ENCODE measurements at regions not wholly inside any gene's neighbourhood (a gene's known extent, or its start where the extent isn't known, plus 50 kb on each side); places are given as distances from the start of the nearest gene placed in this dataset.

- DNase-seq (ENCODE audit: extremely low read depth, low read depth): no peak
- TF ChIP-seq CTCF (IDR thresholded peaks at IDR 0.05; ENCODE audit: low read depth, low read length, missing control alignments): no peak
- H3K4me3 ChIP-seq (replicated peaks; ENCODE audit: low read depth, low read length): no peak overlapping the region
Observed at GRCh38 chr2:128395640-128396499, 77.2 kb upstream of the HS6ST1 start.

GRCh38 chr2:128396500-128396891 is 77.8 kb upstream of the HS6ST1 start:
- no peak for TF ChIP-seq CTCF (IDR thresholded peaks at IDR 0.05; ENCODE audit: low read depth, low read length, missing control alignments)
- H3K4me3 ChIP-seq (replicated peaks; ENCODE audit: low read depth, low read length): no peak overlapping the region
- no peak for DNase-seq (ENCODE audit: extremely low read depth, low read depth)

GRCh38 chr2:128396946-128397345 is 78.3 kb upstream of the HS6ST1 start:
- no peak for DNase-seq (ENCODE audit: extremely low read depth, low read depth)
- no peak overlapping the region for H3K4me3 ChIP-seq (replicated peaks; ENCODE audit: low read depth, low read length)
- TF ChIP-seq CTCF (IDR thresholded peaks at IDR 0.05; ENCODE audit: low read depth, low read length, missing control alignments): no peak

- no peak overlapping the region for H3K4me3 ChIP-seq (replicated peaks; ENCODE audit: low read depth, low read length)
- no peak for DNase-seq (ENCODE audit: extremely low read depth, low read depth)
- no peak for TF ChIP-seq CTCF (IDR thresholded peaks at IDR 0.05; ENCODE audit: low read depth, low read length, missing control alignments)
Observed at GRCh38 chr2:128399256-128399655, 80.6 kb upstream of the HS6ST1 start.

- DNase-seq (ENCODE audit: extremely low read depth, low read depth): no peak
- no peak overlapping the region for H3K4me3 ChIP-seq (replicated peaks; ENCODE audit: low read depth, low read length)
- no peak for TF ChIP-seq CTCF (IDR thresholded peaks at IDR 0.05; ENCODE audit: low read depth, low read length, missing control alignments)
Observed at GRCh38 chr2:128399690-128400291, 81.1 kb upstream of the HS6ST1 start.

- no peak for DNase-seq (ENCODE audit: extremely low read depth, low read depth)
- TF ChIP-seq CTCF (IDR thresholded peaks at IDR 0.05; ENCODE audit: low read depth, low read length, missing control alignments): no peak
Observed at GRCh38 chr2:128401680-128402079, 83.0 kb upstream of the HS6ST1 start.

More at GRCh38 chr2:128401680-128402079, 83.0 kb upstream of the HS6ST1 start:
- H3K4me3 ChIP-seq (replicated peaks; ENCODE audit: low read depth, low read length): no peak overlapping the region
